H1 (cell line): ENCODE measurements at regions not wholly inside any gene's neighbourhood (a gene's known extent, or its start where the extent isn't known, plus 50 kb on each side); places are given as distances from the start of the nearest gene placed in this dataset.

Source experiments
- CTCF ChIA-PET: fragments of 300-600 bp; sonication (Branson Sonifier 250); formaldehyde crosslinking; loops from one replicate; lab custom pipeline; 2021; ENCODE audit not compliant: partially characterized antibody; lab: Charles Lee
- POLR2A ChIA-PET: fragments of 300-600 bp; sonication (Branson Sonifier 250); formaldehyde crosslinking; loops from one replicate; lab custom pipeline; 2021; ENCODE audit warnings: inconsistent platforms; ENCODE audit not compliant: partially characterized antibody; lab: Charles Lee
- DNase-seq, 2 experiments: peaks; one replicate each; pipeline versions ENCODE4 v3.0.0 to v3.0.0-alpha.2; 2010 to 2022; ENCODE audit warnings: low spot score in 2 of 2, low read depth in 1 of 2, mixed read lengths in 1 of 2
- FAIRE-seq: peaks from 2 replicates; lab custom pipeline; 2011; peaks lifted over from hg19 to GRCh38; lab: Jason Lieb, UNC
- H2AFZ ChIP-seq: 2 replicates; pipeline ENCODE4 v1.8.1; 2012; ENCODE audit warnings: low read length, inconsistent platforms
- H2AK5ac ChIP-seq: 2 replicates; pipeline ENCODE4 v1.6.1; 2013; ENCODE audit warnings: low read depth, low read length
- H2BK120ac ChIP-seq: replicated peaks from 2 replicates; pipeline ENCODE3; 2013; ENCODE audit warnings: low read depth, low read length, inconsistent platforms
- H2BK12ac ChIP-seq: 2 replicates; pipeline ENCODE4 v1.6.1; 2013; ENCODE audit warnings: low read depth, low read length
- H2BK15ac ChIP-seq: 2 replicates; pipeline ENCODE4 v1.6.1; 2013; ENCODE audit warnings: low read length
- H2BK20ac ChIP-seq: 2 replicates; pipeline ENCODE4 v1.6.1; 2013; ENCODE audit warnings: low read length
- H2BK5ac ChIP-seq: 2 replicates; pipeline ENCODE4 v1.6.1; 2013; ENCODE audit warnings: low read depth, low read length
- H3K14ac ChIP-seq: 2 replicates; pipeline ENCODE4 v1.6.1; 2013; ENCODE audit warnings: inconsistent platforms; ENCODE audit not compliant: insufficient read length
- H3K18ac ChIP-seq: 2 replicates; pipeline ENCODE4 v1.6.1; 2013; ENCODE audit warnings: low read length; ENCODE audit errors: extremely low read depth
- H3K23ac ChIP-seq: 2 replicates; pipeline ENCODE4 v1.6.1; 2013; ENCODE audit warnings: inconsistent platforms; ENCODE audit not compliant: insufficient read length
- H3K23me2 ChIP-seq: 2 replicates; pipeline ENCODE4 v1.6.1; 2013; ENCODE audit warnings: low read depth, low read length
- H3K27ac ChIP-seq: 2 replicates; pipeline ENCODE4 v1.6.1; 2011; ENCODE audit warnings: low read depth, low read length, inconsistent platforms
- H3K27me3 ChIP-seq, 4 experiments: replicated peaks in 1 of 4; 1 replicate in 1 of 4; 2 replicates in 3 of 4; pipeline versions ENCODE4 v1.6.1 to v1.8.1; 2011 to 2013; ENCODE audit warnings: low read length in 3 of 4, mild to moderate bottlenecking in 3 of 4, inconsistent platforms in 2 of 4, mixed read lengths in 2 of 4, moderate library complexity in 1 of 4; ENCODE audit not compliant: control insufficient read depth in 3 of 4, insufficient read depth in 3 of 4; ENCODE audit errors: extremely low read depth in 1 of 4
- H3K36me3 ChIP-seq, 4 experiments: 2 replicates each; pipeline versions ENCODE4 v1.6.1 to v1.8.1; 2011 to 2013; ENCODE audit warnings: mild to moderate bottlenecking in 4 of 4, low read length in 3 of 4, moderate library complexity in 2 of 4, control low read depth in 1 of 4, inconsistent platforms in 1 of 4; ENCODE audit not compliant: insufficient read depth in 4 of 4, control insufficient read depth in 2 of 4
- H3K4ac ChIP-seq: replicated peaks from 2 replicates; pipeline ENCODE3; 2013; ENCODE audit warnings: low read length, low read depth, mixed read lengths, inconsistent platforms; ENCODE audit not compliant: insufficient read length
- H3K4me1 ChIP-seq, 4 experiments: replicated peaks in 1 of 4; 1 replicate in 1 of 4; 2 replicates in 3 of 4; pipeline versions ENCODE4 v1.6.1 to v1.8.1; 2011 to 2013; ENCODE audit warnings: low read length in 3 of 4, inconsistent platforms in 2 of 4, mixed read lengths in 1 of 4; ENCODE audit not compliant: insufficient read depth in 4 of 4, control insufficient read depth in 3 of 4
- H3K4me2 ChIP-seq, 2 experiments: 2 replicates each; pipeline versions ENCODE4 v1.6.1 to v1.8.1; 2011 to 2013; ENCODE audit warnings: low read depth in 2 of 2, low read length in 2 of 2, control low read depth in 1 of 2, inconsistent platforms in 1 of 2, mild to moderate bottlenecking in 1 of 2; ENCODE audit not compliant: insufficient read depth in 1 of 2
- H3K4me3 ChIP-seq, 4 experiments: fragments of 200-600, 300-600 bp in 1 of 4; sonication (generic), shearing (Covaris generic), sonication (Bioruptor Twin) in 1 of 4; 2 replicates each; pipeline versions ENCODE4 v1.5.1 to v1.8.1; 2011 to 2016; ENCODE audit warnings: low read length in 4 of 4, low read depth in 3 of 4, control low read depth in 2 of 4, inconsistent platforms in 2 of 4, mild to moderate bottlenecking in 2 of 4, mixed read lengths in 1 of 4, moderate library complexity in 1 of 4; ENCODE audit not compliant: insufficient read depth in 2 of 4; ENCODE audit errors: extremely low read depth in 1 of 4
- H3K56ac ChIP-seq: replicated peaks from 2 replicates; pipeline ENCODE3; 2013; ENCODE audit warnings: low read depth, mild to moderate bottlenecking, mixed read lengths, low read length, inconsistent platforms; ENCODE audit not compliant: insufficient read length
- H3K79me1 ChIP-seq: 2 replicates; pipeline ENCODE4 v1.6.1; 2013; ENCODE audit warnings: low read depth, low read length, control low read depth
- H3K79me2 ChIP-seq, 2 experiments: 2 replicates each; pipeline versions ENCODE4 v1.6.1 to v1.8.1; 2012 to 2013; ENCODE audit warnings: low read length in 2 of 2, mild to moderate bottlenecking in 2 of 2, inconsistent platforms in 1 of 2; ENCODE audit not compliant: insufficient read depth in 2 of 2, control insufficient read depth in 1 of 2
- H3K9ac ChIP-seq, 4 experiments: replicated peaks in 1 of 4; 1 replicate in 1 of 4; 2 replicates in 3 of 4; pipeline versions ENCODE4 v1.6.1 to v1.8.1; 2011 to 2013; ENCODE audit warnings: low read depth in 3 of 4, low read length in 3 of 4, control low read depth in 2 of 4, mild to moderate bottlenecking in 2 of 4, moderate library complexity in 2 of 4, inconsistent platforms in 1 of 4; ENCODE audit errors: extremely low read depth in 1 of 4
- H3K9me3 ChIP-seq, 2 experiments: 2 replicates each; pipeline versions ENCODE4 v1.6.1 to v1.8.1; 2012 to 2013; ENCODE audit warnings: mild to moderate bottlenecking in 2 of 2, moderate library complexity in 2 of 2, control low read depth in 1 of 2, inconsistent platforms in 1 of 2, low read depth in 1 of 2, low read length in 1 of 2, mixed read lengths in 1 of 2; ENCODE audit not compliant: insufficient read depth in 2 of 2
- H4K20me1 ChIP-seq, 2 experiments: replicated peaks in 1 of 2; 2 replicates each; pipeline versions ENCODE3 to v1.8.1; 2011 to 2013; ENCODE audit warnings: inconsistent platforms in 2 of 2, low read length in 2 of 2, mild to moderate bottlenecking in 1 of 2; ENCODE audit not compliant: insufficient read depth in 2 of 2, control insufficient read depth in 1 of 2
- H4K5ac ChIP-seq: 2 replicates; pipeline ENCODE4 v1.6.1; 2013; ENCODE audit warnings: low read length, low read depth, mixed read lengths, inconsistent platforms; ENCODE audit not compliant: insufficient read length
- H4K8ac ChIP-seq: 2 replicates; pipeline ENCODE4 v1.8.0; 2013; ENCODE audit warnings: mild to moderate bottlenecking, moderate library complexity, low read length, inconsistent platforms; ENCODE audit not compliant: insufficient read depth; ENCODE audit errors: extremely low read depth
- H4K91ac ChIP-seq: replicated peaks from 2 replicates; pipeline ENCODE3; 2013; ENCODE audit warnings: low read length, mixed read lengths, inconsistent platforms; ENCODE audit not compliant: insufficient read length
- CTBP2 ChIP-seq: IDR thresholded peaks from 2 replicates; pipeline ENCODE4 v1.7.0; 2011; ENCODE audit warnings: borderline replicate concordance, mild to moderate bottlenecking, moderate library complexity, mixed read lengths, low read length; ENCODE audit not compliant: insufficient read depth, insufficient read length
- NANOG ChIP-seq: IDR thresholded peaks from 2 replicates; pipeline ENCODE4 v1.6.1; 2011; ENCODE audit warnings: low read length, low read depth, mild to moderate bottlenecking, inconsistent platforms; ENCODE audit not compliant: insufficient read depth, poor library complexity, severe bottlenecking
- WGBS, 2 experiments: shearing (Covaris generic) in 1 of 2; methylation state at CpG; one replicate each; pipeline versions ENCODE4 v1.1.6 to v1.1.7; 2013 to 2015; ENCODE audit warnings: low lambda C conversion rate in 2 of 2, mixed read lengths in 2 of 2, inconsistent platforms in 1 of 2, low coverage in 1 of 2, missing lambda C conversion rate in 1 of 2; ENCODE audit not compliant: insufficient replicate concordance in 2 of 2, insufficient coverage in 1 of 2, insufficient read length in 1 of 2; ENCODE audit errors: extremely low coverage in 1 of 2, missing lambda C conversion rate in 1 of 2; 5-methylcytosine and 5-hydroxymethylcytosine counted together

DNA sequence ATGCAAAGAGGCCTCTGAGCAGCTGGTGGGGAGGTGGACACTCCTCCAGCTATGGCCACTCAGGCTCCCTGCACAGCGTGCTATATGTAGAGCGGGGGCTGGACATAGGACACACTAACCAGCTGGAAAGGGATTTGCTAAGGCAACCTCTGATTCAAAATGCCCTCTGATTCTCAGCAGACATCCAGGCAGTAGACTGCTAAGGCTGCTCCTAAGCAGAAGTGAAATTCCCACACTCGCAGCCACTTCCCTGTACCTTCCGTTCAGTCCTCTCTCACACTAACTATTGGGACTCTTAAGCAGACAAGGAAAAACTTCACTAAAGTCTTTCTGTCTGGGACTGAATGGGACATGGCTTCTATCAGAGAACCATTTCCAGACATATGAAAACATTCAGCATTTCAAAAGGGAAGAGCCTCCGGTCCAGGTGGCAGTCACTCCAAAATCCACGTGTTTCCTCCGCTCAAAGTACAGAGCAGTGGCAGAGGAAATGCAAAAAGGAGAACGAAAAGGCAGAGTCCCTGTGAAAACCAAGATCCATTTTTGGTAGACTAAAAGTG, 265.8 kb downstream of the TTC32 start:
- no peak overlapping the region for H2BK5ac ChIP-seq
- H2BK120ac ChIP-seq = no peak overlapping the region
- no peaks in the 10 kb centered on the region for H3K27me3 ChIP-seq
- H2AK5ac ChIP-seq = no peak overlapping the region
- H3K79me2 ChIP-seq = no peaks in the 10 kb centered on the region
- POLR2A ChIA-PET = no interaction called here
- H3K18ac ChIP-seq = no peak overlapping the region
- H3K4me3 ChIP-seq = no peak overlapping the region
- H2BK20ac ChIP-seq = no peak overlapping the region
- no peak overlapping the region for H4K8ac ChIP-seq
- no peak overlapping the region for H3K4me2 ChIP-seq
- no peaks in the 10 kb centered on the region for H3K79me1 ChIP-seq
- H3K4me1 ChIP-seq = no peaks in the 10 kb centered on the region
- no peak overlapping the region for H4K5ac ChIP-seq
- no peak overlapping the region for H4K91ac ChIP-seq
- H2BK15ac ChIP-seq = no peak overlapping the region
- WGBS, 2 experiments = 93% methylated on average over 8 of the region's 8 CpGs; no CpG with 5 or more reads in 1 of the 2 experiments
- CTCF ChIA-PET = interaction anchor here (0.6 to 1.2 kb wide), 2 partner anchors 42 to 102 kb away, joined by 3 to 4 read pairs; no protein-coding TSS in a partner anchor
- H3K14ac ChIP-seq = no peak overlapping the region
- H3K9me3 ChIP-seq = no peaks in the 10 kb centered on the region
- no peaks in the 10 kb centered on the region for H3K36me3 ChIP-seq
- TF ChIP-seq CTBP2 (no peak), NANOG (no peak)
- H3K4ac ChIP-seq = no peak overlapping the region
- H3K56ac ChIP-seq = peak overlapping the region; percentile 42
- H3K27ac ChIP-seq = no peak overlapping the region
- H2AFZ ChIP-seq = no peak overlapping the region
- H3K23ac ChIP-seq = no peak overlapping the region
- DNase-seq (no peak), FAIRE-seq (no peak)
- no peaks in the 10 kb centered on the region for H3K23me2 ChIP-seq
- no peak overlapping the region for H3K9ac ChIP-seq
- H2BK12ac ChIP-seq = no peak overlapping the region
- no peaks in the 10 kb centered on the region for H4K20me1 ChIP-seq
